HL-60 (cell line): ENCODE measurements at regions not wholly inside any gene's neighbourhood (a gene's known extent, or its start where the extent isn't known, plus 50 kb on each side); places are given as distances from the start of the nearest gene placed in this dataset.

ENCODE experiments used
- GABPA ChIP-seq: IDR thresholded peaks from 2 replicates; pipeline ENCODE4 v1.6.1; 2012; ENCODE audit warnings: low read depth
- POLR2AphosphoS5 ChIP-seq: IDR thresholded peaks from 2 replicates; pipeline ENCODE4 v1.6.1; 2012; ENCODE audit warnings: low read depth
- TF ChIP-seq, protein P1 (sequence below): IDR thresholded peaks from one replicate; pipeline ENCODE4 v1.5.1; 2011; ENCODE audit warnings: low read length, control low read depth, inconsistent platforms; ENCODE audit not compliant: insufficient read depth

DNA sequence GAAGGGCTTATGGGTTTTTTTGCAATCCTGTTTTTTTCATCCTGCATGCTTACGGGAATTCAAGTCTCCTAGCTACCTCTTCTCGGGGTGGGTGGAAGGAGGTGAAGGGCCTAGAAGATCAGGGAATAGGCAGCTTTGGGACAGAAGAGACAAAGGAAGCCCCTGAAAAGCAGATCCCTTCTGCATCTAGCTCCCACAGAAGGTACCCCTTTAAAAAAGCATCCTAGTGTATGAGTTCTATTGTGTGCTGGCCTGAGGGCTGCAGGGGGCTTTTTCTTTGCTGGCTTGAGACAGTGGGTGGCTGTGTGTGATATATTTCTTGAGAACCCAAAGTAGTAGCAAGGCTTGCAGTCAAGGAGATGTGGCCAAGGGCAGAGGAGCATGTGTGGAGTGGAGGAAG, 330.5 kb downstream of the MAF start:
- TF ChIP-seq POLR2AphosphoS5 (no peak), GABPA (no peak)
- TF ChIP-seq, protein P1, sequence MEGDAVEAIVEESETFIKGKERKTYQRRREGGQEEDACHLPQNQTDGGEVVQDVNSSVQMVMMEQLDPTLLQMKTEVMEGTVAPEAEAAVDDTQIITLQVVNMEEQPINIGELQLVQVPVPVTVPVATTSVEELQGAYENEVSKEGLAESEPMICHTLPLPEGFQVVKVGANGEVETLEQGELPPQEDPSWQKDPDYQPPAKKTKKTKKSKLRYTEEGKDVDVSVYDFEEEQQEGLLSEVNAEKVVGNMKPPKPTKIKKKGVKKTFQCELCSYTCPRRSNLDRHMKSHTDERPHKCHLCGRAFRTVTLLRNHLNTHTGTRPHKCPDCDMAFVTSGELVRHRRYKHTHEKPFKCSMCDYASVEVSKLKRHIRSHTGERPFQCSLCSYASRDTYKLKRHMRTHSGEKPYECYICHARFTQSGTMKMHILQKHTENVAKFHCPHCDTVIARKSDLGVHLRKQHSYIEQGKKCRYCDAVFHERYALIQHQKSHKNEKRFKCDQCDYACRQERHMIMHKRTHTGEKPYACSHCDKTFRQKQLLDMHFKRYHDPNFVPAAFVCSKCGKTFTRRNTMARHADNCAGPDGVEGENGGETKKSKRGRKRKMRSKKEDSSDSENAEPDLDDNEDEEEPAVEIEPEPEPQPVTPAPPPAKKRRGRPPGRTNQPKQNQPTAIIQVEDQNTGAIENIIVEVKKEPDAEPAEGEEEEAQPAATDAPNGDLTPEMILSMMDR, result no peak
